WTC11 (cell line): ENCODE measurements at regions not wholly inside any gene's neighbourhood (a gene's known extent, or its start where the extent isn't known, plus 50 kb on each side); places are given as distances from the start of the nearest gene placed in this dataset.

ENCODE experiments used
- ATAC-seq: fragments of 200-7000 bp; cut with Tn5 transposase; 2 replicates; pipeline ENCODE4 v1.10.0; 2021; ENCODE audit warnings: mild to moderate bottlenecking, moderate library complexity
- CTCF ChIA-PET: fragments of 300-600 bp; sonication (Branson Sonifier 250); formaldehyde crosslinking; loops from one replicate; lab custom pipeline; 2021; ENCODE audit warnings: antibody characterized with exemption; lab: Charles Lee
- POLR2A ChIA-PET: fragments of 350-600 bp; sonication (Branson Sonifier 250); formaldehyde crosslinking; loops from one replicate; lab custom pipeline; 2021; ENCODE audit warnings: antibody characterized with exemption; lab: Charles Lee
- DNase-seq: peaks from one replicate; pipeline ENCODE4 v3.0.0; 2021; ENCODE audit warnings: low spot score
- H3K27ac Mint-ChIP-seq: 2 replicates; pipeline ENCODE4 v1.8.0; 2021; ENCODE audit warnings: mixed read lengths
- H3K27me3 Mint-ChIP-seq: 2 replicates; pipeline ENCODE4 v1.8.0; 2021; ENCODE audit warnings: low read depth, mild to moderate bottlenecking, moderate library complexity, mixed read lengths
- H3K36me3 Mint-ChIP-seq: 2 replicates; pipeline ENCODE4 v1.8.0; 2021; ENCODE audit warnings: mixed read lengths
- H3K4me1 Mint-ChIP-seq: 2 replicates; pipeline ENCODE4 v1.8.0; 2022; ENCODE audit warnings: mixed read lengths
- H3K4me3 Mint-ChIP-seq: 2 replicates; pipeline ENCODE4 v1.8.0; 2021; ENCODE audit warnings: mild to moderate bottlenecking, moderate library complexity, mixed read lengths
- H3K9me3 Mint-ChIP-seq: 2 replicates; pipeline ENCODE4 v1.8.0; 2021; ENCODE audit warnings: mixed read lengths
- AFF4 ChIP-seq: sonication (generic); formaldehyde crosslinking; IDR thresholded peaks from 2 replicates; pipeline ENCODE4 v1.8.1; 2023; ENCODE audit warnings: mild to moderate bottlenecking, missing genetic modification reagents, borderline replicate concordance
- ARID4B ChIP-seq: sonication (generic); formaldehyde crosslinking; IDR thresholded peaks from 2 replicates; pipeline ENCODE4 v1.8.0; 2023; ENCODE audit warnings: missing genetic modification reagents, mild to moderate bottlenecking, borderline replicate concordance
- ATF6 ChIP-seq: sonication (generic); formaldehyde crosslinking; IDR thresholded peaks from 2 replicates; pipeline ENCODE4 v1.8.1; 2023; ENCODE audit warnings: mild to moderate bottlenecking, missing genetic modification reagents
- CBFB ChIP-seq: sonication (generic); formaldehyde crosslinking; IDR thresholded peaks from 2 replicates; pipeline ENCODE4 v1.8.1; 2022; ENCODE audit warnings: mild to moderate bottlenecking, low read depth, missing genetic modification reagents
- CTCF ChIP-seq: fragments of 200-600 bp; IDR thresholded peaks from 2 replicates; pipeline ENCODE4 v1.8.0; 2022; ENCODE audit warnings: antibody characterized with exemption
- E2F4 ChIP-seq: sonication (generic); formaldehyde crosslinking; IDR thresholded peaks from 2 replicates; pipeline ENCODE4 v1.8.1; 2022; ENCODE audit warnings: low read depth, mild to moderate bottlenecking, moderate library complexity, missing genetic modification reagents, borderline replicate concordance
- FOXK1 ChIP-seq: sonication (generic); formaldehyde crosslinking; IDR thresholded peaks from 2 replicates; pipeline ENCODE4 v1.8.0; 2022; ENCODE audit warnings: mild to moderate bottlenecking, moderate library complexity, missing genetic modification reagents
- HMGA2 ChIP-seq: fragments of 250-450 bp; sonication (Bioruptor Pico); IDR thresholded peaks from 2 replicates; pipeline ENCODE4 v1.4.0; 2021; ENCODE audit warnings: mild to moderate bottlenecking, moderate library complexity
- IRF1 ChIP-seq: sonication (generic); formaldehyde crosslinking; IDR thresholded peaks from 2 replicates; pipeline ENCODE4 v1.8.0; 2023; ENCODE audit warnings: missing genetic modification reagents
- JAZF1 ChIP-seq: fragments of 250-450 bp; sonication (Bioruptor Pico); IDR thresholded peaks from 2 replicates; pipeline ENCODE4 v1.9.0; 2021; ENCODE audit warnings: moderate library complexity, mild to moderate bottlenecking, inconsistent platforms
- KAT7 ChIP-seq: sonication (generic); formaldehyde crosslinking; IDR thresholded peaks from 2 replicates; pipeline ENCODE4 v1.8.1; 2023; ENCODE audit warnings: missing genetic modification reagents, mild to moderate bottlenecking, borderline replicate concordance
- SP1 ChIP-seq: sonication (generic); formaldehyde crosslinking; conservative IDR thresholded peaks from 2 replicates; pipeline ENCODE4 v1.8.1; 2022; ENCODE audit warnings: missing genetic modification reagents
- TEAD4 ChIP-seq: sonication (generic); formaldehyde crosslinking; IDR thresholded peaks from 2 replicates; pipeline ENCODE4 v1.8.0; 2022; ENCODE audit warnings: mild to moderate bottlenecking, missing genetic modification reagents
- ZMAT4 ChIP-seq: fragments of 250-450 bp; sonication (Bioruptor Pico); IDR thresholded peaks from 2 replicates; pipeline ENCODE4 v1.9.0; 2021; ENCODE audit warnings: mild to moderate bottlenecking
- ZNF138 ChIP-seq: sonication (generic); formaldehyde crosslinking; conservative IDR thresholded peaks from 2 replicates; pipeline ENCODE4 v1.8.1; 2022; ENCODE audit warnings: mild to moderate bottlenecking, moderate library complexity, missing genetic modification reagents
- ZNF425 ChIP-seq: fragments of 250-450 bp; sonication (Bioruptor Pico); conservative IDR thresholded peaks from 2 replicates; pipeline ENCODE4 v1.9.0; 2021; ENCODE audit warnings: mild to moderate bottlenecking

GRCh38 chr4:19298998-19299397, 952.7 kb upstream of the SLIT2 start:
- H3K4me1 Mint-ChIP-seq, result no peaks in the 10 kb centered on the region
- CTCF ChIA-PET, result no interaction called here
- TF ChIP-seq FOXK1, result no peak
- no peak for TF ChIP-seq SP1 (CRISPR knock-in tag)
- TF ChIP-seq TEAD4 (CRISPR knock-in tag), result no peak
- no peak for TF ChIP-seq ZNF138 (CRISPR knock-in tag)
- no peak for TF ChIP-seq ARID4B (CRISPR knock-in tag)
- TF ChIP-seq IRF1, result no peak
- TF ChIP-seq JAZF1 (CRISPR knock-in tag), result no peak
- no peak for TF ChIP-seq CTCF
- no peak for TF ChIP-seq ATF6
- TF ChIP-seq KAT7 (CRISPR knock-in tag), result no peak
- TF ChIP-seq ZMAT4, result no peak
- no peak for TF ChIP-seq CBFB (CRISPR knock-in tag)
- TF ChIP-seq HMGA2 (CRISPR knock-in tag), result no peak
- TF ChIP-seq AFF4 (CRISPR knock-in tag), result no peak
- no peak for TF ChIP-seq E2F4 (CRISPR knock-in tag)
- no peak for TF ChIP-seq ZNF425

More at GRCh38 chr4:19298998-19299397, 952.7 kb upstream of the SLIT2 start:
- Mint-ChIP-seq H3K36me3 (peaks cover 7% of the 10 kb centered on the region), H3K27ac (no peak overlapping the region), H3K9me3 (peaks cover 15% of the 10 kb centered on the region), H3K4me3 (no peak overlapping the region), H3K27me3 (no peaks in the 10 kb centered on the region; the same call in 1 of the 2 replicates)
- DNase-seq, result no peak
- ATAC-seq, result no peak
- POLR2A ChIA-PET, result no interaction called here
